ENCODE measurements at regions not wholly inside any gene's neighbourhood (a gene's known extent, or its start where the extent isn't known, plus 50 kb on each side); places are given as distances from the start of the nearest gene placed in this dataset.
A peak's percentile ranks its signal among the peaks of the same experiment; 100 is the strongest.
"Not testable (repeated sequence)": the region's sequence is repeated elsewhere in the genome, so short reads cannot be mapped to it uniquely, and the experiment has no call there.

GRCh38 chr4:81723927-81724587, 252.3 kb upstream of the RASGEF1B start:
- no peak overlapping the region for H3K27ac ChIP-seq
- H3K4me1 ChIP-seq, result no peaks in the 10 kb centered on the region
- no peak overlapping the region for H3K4me3 ChIP-seq
- TF ChIP-seq CTCF (IDR thresholded peaks at IDR 0.05) (no peak), POLR2A (IDR thresholded peaks at IDR 0.05) (no peak)
- no peaks in the 10 kb centered on the region for H3K27me3 ChIP-seq
- intact Hi-C loops (cut with DNase I; ENCODE audit: low total_unique reads), result no loop called here
- DNase-seq, result peak; percentile 21 to 45
- no peaks in the 10 kb centered on the region for H3K9me3 ChIP-seq
- no peaks in the 10 kb centered on the region for H3K36me3 ChIP-seq

- H3K4me3 ChIP-seq, result no peak overlapping the region
- intact Hi-C loops (cut with DNase I; ENCODE audit: low total_unique reads), result no loop called here
Measured at GRCh38 chr4:81723019-81723884, 251.5 kb upstream of the RASGEF1B start.

GRCh38 chr4:81722290-81722851, 250.7 kb upstream of the RASGEF1B start:
- TF ChIP-seq POLR2A (IDR thresholded peaks at IDR 0.05), result no peak
- TF ChIP-seq CTCF (IDR thresholded peaks at IDR 0.05), result no peak
- no peaks in the 10 kb centered on the region for H3K27me3 ChIP-seq
- no peaks in the 10 kb centered on the region for H3K36me3 ChIP-seq
- no peak for DNase-seq
- no peak overlapping the region for H3K4me3 ChIP-seq
- H3K27ac ChIP-seq, result no peak overlapping the region
- H3K9me3 ChIP-seq, result no peaks in the 10 kb centered on the region
- intact Hi-C loops (cut with DNase I; ENCODE audit: low total_unique reads), result no loop called here
- no peaks in the 10 kb centered on the region for H3K4me1 ChIP-seq

More at GRCh38 chr4:81723019-81723884, 251.5 kb upstream of the RASGEF1B start:
- Histone ChIP-seq H3K9me3 (no peaks in the 10 kb centered on the region), H3K4me1 (no peaks in the 10 kb centered on the region), H3K27me3 (no peaks in the 10 kb centered on the region), H3K27ac (no peak overlapping the region), H3K36me3 (no peaks in the 10 kb centered on the region)
- no peak for TF ChIP-seq POLR2A (IDR thresholded peaks at IDR 0.05)
- no peak for TF ChIP-seq CTCF (IDR thresholded peaks at IDR 0.05)
- no peak for DNase-seq

GRCh38 chr4:81715757-81716156, 244.1 kb upstream of the RASGEF1B start:
- Histone ChIP-seq H3K9me3 (no peaks in the 10 kb centered on the region), H3K4me1 (no peaks in the 10 kb centered on the region), H3K36me3 (no peaks in the 10 kb centered on the region), H3K27ac (no peak overlapping the region), H3K27me3 (no peaks in the 10 kb centered on the region), H3K4me3 (no peak overlapping the region)
- no peak for TF ChIP-seq CTCF (IDR thresholded peaks at IDR 0.05)
- no peak for TF ChIP-seq POLR2A (IDR thresholded peaks at IDR 0.05)
- intact Hi-C loops (cut with DNase I; ENCODE audit: low total_unique reads), result no loop called here
- no peak for DNase-seq

GRCh38 chr4:81715357-81715756, 243.7 kb upstream of the RASGEF1B start:
- H3K27ac ChIP-seq; intact Hi-C loops (cut with DNase I; ENCODE audit: low total_unique reads); H3K9me3 ChIP-seq; H3K27me3 ChIP-seq; DNase-seq; H3K4me1 ChIP-seq; H3K4me3 ChIP-seq; H3K36me3 ChIP-seq: not testable (repeated sequence)
